H1 (cell line): ENCODE measurements at regions not wholly inside any gene's neighbourhood (a gene's known extent, or its start where the extent isn't known, plus 50 kb on each side); places are given as distances from the start of the nearest gene placed in this dataset.

Experiments
- CHD7 ChIP-seq: fragments of 300-600 bp; sonication (generic); IDR thresholded peaks from 2 replicates; pipeline ENCODE4 v1.7.1; 2012; ENCODE audit warnings: low read length, moderate library complexity, mild to moderate bottlenecking, inconsistent platforms; ENCODE audit not compliant: insufficient replicate concordance
- YY1 ChIP-seq: IDR thresholded peaks from 2 replicates; pipeline ENCODE4 v1.6.1; 2011; ENCODE audit warnings: low read depth, mild to moderate bottlenecking, low read length

- no peak for TF ChIP-seq CHD7
- TF ChIP-seq YY1 = no peak
- TF ChIP-seq, all 59 proteins: peak for 0
Measured at GRCh38 chr5:111645303-111645838, 111.6 kb downstream of the NREP start (continued).
